Pancreas (tissue), 10 donors: ENCODE measurements at regions not wholly inside any gene's neighbourhood (a gene's known extent, or its start where the extent isn't known, plus 50 kb on each side); places are given as distances from the start of the nearest gene placed in this dataset.

Source experiments
- ATAC-seq, 4 donors: fragments of 200-7000 bp; cut with Tn5 transposase; one replicate each; pipeline versions ENCODE4 v1.8.0 to v1.9.1; 2020; ENCODE audit warnings: mild to moderate bottlenecking in 4 of 4, moderate library complexity in 4 of 4
- DNase-seq, 6 donors: peaks; one replicate each; pipeline ENCODE4 v3.0.0-alpha.2; 2020
- FAIRE-seq: peaks from 2 replicates; lab custom pipeline; 2012; peaks lifted over from hg19 to GRCh38; lab: Jason Lieb, UNC
- H3K27ac ChIP-seq, 4 donors: fragments of 200-600 bp; sonication (generic); 1 replicate in 3 of 4; 2 replicates in 1 of 4; pipeline versions ENCODE4 v1.5.0 to v1.8.0; 2020
- H3K27me3 ChIP-seq, 4 donors: fragments of 200-600 bp; one replicate each; pipeline ENCODE4 v1.8.0; 2021
- H3K36me3 ChIP-seq, 3 donors: fragments of 200-600 bp; sonication (generic) in 1 of 3; one replicate each; pipeline versions ENCODE4 v1.5.0 to v1.8.0; 2020 to 2021
- H3K4me1 ChIP-seq, 3 donors: fragments of 200-600 bp; one replicate each; pipeline ENCODE4 v1.8.0; 2021
- H3K4me3 ChIP-seq, 4 donors: fragments of 200-600 bp; sonication (generic) in 2 of 4; one replicate each; pipeline versions ENCODE4 v1.5.0 to v1.8.0; 2020 to 2021
- H3K9me3 ChIP-seq, 4 donors: fragments of 200-600 bp; one replicate each; pipeline ENCODE4 v1.8.0; 2021
- WGBS, 2 donors: extraction: QIAGEN DNeasy Blood & Tissue Kit; methylation state at CpG; one replicate each; pipeline ENCODE4 v1.1.7; 2013; 5-methylcytosine and 5-hydroxymethylcytosine counted together
- intact Hi-C, 3 donors: fragments of 100-400 bp; cut with DNase I; formaldehyde crosslinking; loops; one replicate each; pipeline versions ENCODE4 v1.11.1 to v1.14.2; 2022
- TF ChIP-seq, protein P1 (sequence below), 4 donors: fragments of 200-600 bp; sonication (generic) in 3 of 4; IDR thresholded peaks; one replicate each; pipeline versions ENCODE4 v1.5.0 to v1.8.0; 2021; ENCODE audit warnings: antibody characterized with exemption in 4 of 4
- donor health status: healthy with polysubstance abuse.
- donor health status: DM: no; HTN: no; CAD: no; lungs with moderate emphysema.
- donor health status: DM: no; HTN: no; CAD: no.
- donor health status: control.
- donor health status: control.
- donor health status: Bipolar disorder and iron deficiency.
- donor health status: DM: yes; HTN: yes; CAD: no.
- donor health status: DM: no; HTN: no; CAD: no.
- donor health status: DM: no; HTN: no; CAD: no.
- donor health status: DM: yes; HTN: yes; CAD: no.

DNA sequence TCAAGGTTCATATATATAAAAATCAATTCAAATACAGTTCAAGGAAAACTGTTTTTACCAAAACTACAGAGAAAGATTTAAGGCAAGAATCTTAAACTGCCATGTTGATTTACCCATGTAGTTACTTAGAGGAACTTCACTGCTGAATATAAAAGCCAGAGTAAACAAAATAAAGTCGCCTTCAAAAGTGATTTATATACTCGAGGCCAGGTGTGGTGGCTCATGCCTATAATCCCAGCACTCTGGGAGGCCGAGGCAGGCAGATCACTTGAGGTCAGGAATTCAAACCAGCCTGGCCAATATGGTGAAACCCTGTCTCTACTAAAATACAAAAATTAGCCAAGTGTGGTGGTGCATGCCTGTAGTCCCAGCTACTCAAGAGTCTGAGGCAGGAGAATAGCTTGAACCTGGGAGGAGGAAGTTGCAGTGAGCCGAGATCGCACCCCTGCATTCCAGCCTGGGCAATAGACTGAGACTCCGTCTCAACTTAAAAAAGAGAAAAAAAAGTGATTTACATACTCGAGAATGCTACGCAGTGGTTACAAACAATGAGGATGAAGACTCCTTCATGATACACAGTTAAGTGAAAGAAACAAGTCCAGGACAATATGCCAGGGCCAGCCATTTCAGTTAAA, 54.1 kb upstream of the CNEP1R1 start:
- 71 to 75% methylated on average over 8 of the region's 8 CpGs for WGBS, 2 donors
- no peak for FAIRE-seq
- DNase-seq: no peak
- H3K4me3 ChIP-seq: no peak overlapping the region
- no peak overlapping the region for H3K27ac ChIP-seq
- no peak for ATAC-seq
- TF ChIP-seq, protein P1, sequence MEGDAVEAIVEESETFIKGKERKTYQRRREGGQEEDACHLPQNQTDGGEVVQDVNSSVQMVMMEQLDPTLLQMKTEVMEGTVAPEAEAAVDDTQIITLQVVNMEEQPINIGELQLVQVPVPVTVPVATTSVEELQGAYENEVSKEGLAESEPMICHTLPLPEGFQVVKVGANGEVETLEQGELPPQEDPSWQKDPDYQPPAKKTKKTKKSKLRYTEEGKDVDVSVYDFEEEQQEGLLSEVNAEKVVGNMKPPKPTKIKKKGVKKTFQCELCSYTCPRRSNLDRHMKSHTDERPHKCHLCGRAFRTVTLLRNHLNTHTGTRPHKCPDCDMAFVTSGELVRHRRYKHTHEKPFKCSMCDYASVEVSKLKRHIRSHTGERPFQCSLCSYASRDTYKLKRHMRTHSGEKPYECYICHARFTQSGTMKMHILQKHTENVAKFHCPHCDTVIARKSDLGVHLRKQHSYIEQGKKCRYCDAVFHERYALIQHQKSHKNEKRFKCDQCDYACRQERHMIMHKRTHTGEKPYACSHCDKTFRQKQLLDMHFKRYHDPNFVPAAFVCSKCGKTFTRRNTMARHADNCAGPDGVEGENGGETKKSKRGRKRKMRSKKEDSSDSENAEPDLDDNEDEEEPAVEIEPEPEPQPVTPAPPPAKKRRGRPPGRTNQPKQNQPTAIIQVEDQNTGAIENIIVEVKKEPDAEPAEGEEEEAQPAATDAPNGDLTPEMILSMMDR (IDR thresholded peaks at IDR 0.05): no peak
- H3K9me3 ChIP-seq: no peaks in the 10 kb centered on the region
- intact Hi-C loops: no loop called here
- H3K4me1 ChIP-seq: no peaks in the 10 kb centered on the region
- peaks cover 0 to 11% (median 1%) of the 10 kb centered on the region in 4 donors for H3K27me3 ChIP-seq
- no peaks in the 10 kb centered on the region for H3K36me3 ChIP-seq

DNA sequence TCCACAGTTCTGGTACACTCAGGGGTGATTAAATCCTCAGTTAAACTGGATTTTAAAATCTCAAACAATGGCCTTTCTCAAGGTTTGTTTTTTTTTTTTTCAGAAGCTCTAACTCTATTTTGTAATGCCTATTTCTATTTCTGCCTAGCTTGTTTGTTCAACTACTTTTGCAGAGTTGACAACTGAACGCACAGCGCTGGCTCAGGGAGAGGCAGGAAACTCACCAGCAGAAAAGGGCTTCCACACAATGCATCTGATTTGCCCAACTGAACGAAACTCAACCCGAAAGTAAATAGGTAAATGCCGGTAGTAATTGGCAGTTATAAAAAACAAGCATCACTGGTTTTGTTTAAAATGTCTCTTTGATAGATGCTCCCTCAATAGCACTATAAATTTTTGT, 52.7 kb upstream of the CNEP1R1 start:
- TF ChIP-seq, protein P1 (IDR thresholded peaks at IDR 0.05): no peak
- H3K9me3 ChIP-seq: no peaks in the 10 kb centered on the region
- FAIRE-seq: no peak
- no peak for DNase-seq
- H3K4me3 ChIP-seq: no peak overlapping the region
- no peaks in the 10 kb centered on the region for H3K36me3 ChIP-seq
- H3K27ac ChIP-seq: no peak overlapping the region
- 66 to 68% methylated on average over 5 of the region's 5 CpGs for WGBS, 2 donors
- intact Hi-C loops: no loop called here
- H3K4me1 ChIP-seq: no peaks in the 10 kb centered on the region
- H3K27me3 ChIP-seq: peaks cover 0 to 8% (median 1%) of the 10 kb centered on the region in 4 donors
- no peak for ATAC-seq

DNA sequence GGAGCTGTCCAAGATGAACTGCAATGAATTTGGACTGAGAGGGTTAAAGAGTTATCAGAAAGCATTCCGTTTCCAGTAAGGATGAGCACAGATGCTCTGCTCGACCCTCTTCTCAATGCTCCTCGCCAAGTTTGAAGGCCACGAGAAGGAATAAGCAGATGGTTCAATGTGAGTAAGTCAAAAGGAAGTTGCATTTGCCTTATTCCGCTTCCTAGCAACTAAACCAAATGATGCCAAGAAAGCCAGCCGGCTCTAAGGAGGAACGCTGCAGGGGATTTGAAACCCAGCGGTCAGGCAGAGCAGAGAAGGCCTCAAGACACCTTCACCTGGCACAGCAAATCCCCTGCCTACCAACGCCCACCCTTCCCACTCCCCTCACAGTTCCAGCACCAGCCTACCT, 52.1 kb upstream of the CNEP1R1 start:
- Histone ChIP-seq H3K36me3 (no peaks in the 10 kb centered on the region), H3K27ac (no peak overlapping the region), H3K4me3 (no peak overlapping the region), H3K27me3 (peaks cover 0 to 7% (median 1%) of the 10 kb centered on the region in 4 donors), H3K9me3 (no peaks in the 10 kb centered on the region), H3K4me1 (no peaks in the 10 kb centered on the region)
- intact Hi-C loops: no loop called here
- DNase-seq (no peak), ATAC-seq (no peak), FAIRE-seq (no peak)
- TF ChIP-seq, protein P1 (IDR thresholded peaks at IDR 0.05): no peak
- 64 to 69% methylated on average over 9 of the region's 9 CpGs for WGBS, 2 donors
